GM12892 (cell line): ENCODE measurements at regions not wholly inside any gene's neighbourhood (a gene's known extent, or its start where the extent isn't known, plus 50 kb on each side); places are given as distances from the start of the nearest gene placed in this dataset.
"Not testable (repeated sequence)": the region's sequence is repeated elsewhere in the genome, so short reads cannot be mapped to it uniquely, and the experiment has no call there.

ENCODE experiments used
- DNase-seq: peaks from one replicate; pipeline ENCODE4 v3.0.0; 2011; ENCODE audit not compliant: insufficient read length
- FAIRE-seq: peaks from 2 replicates; lab custom pipeline; 2011; peaks lifted over from hg19 to GRCh38; lab: Jason Lieb, UNC
- POLR2A ChIP-seq: IDR thresholded peaks from 2 replicates; pipeline ENCODE4 v1.6.1; 2011; ENCODE audit warnings: low read depth, low read length, control low read depth
- POLR2AphosphoS5 ChIP-seq: IDR thresholded peaks from 2 replicates; pipeline ENCODE4 v1.6.1; 2011; ENCODE audit warnings: low read depth, low read length, control low read depth
- TAF1 ChIP-seq: IDR thresholded peaks from 2 replicates; pipeline ENCODE4 v1.6.1; 2011; ENCODE audit warnings: low read depth, mild to moderate bottlenecking, control low read depth, low read length, borderline replicate concordance

DNA sequence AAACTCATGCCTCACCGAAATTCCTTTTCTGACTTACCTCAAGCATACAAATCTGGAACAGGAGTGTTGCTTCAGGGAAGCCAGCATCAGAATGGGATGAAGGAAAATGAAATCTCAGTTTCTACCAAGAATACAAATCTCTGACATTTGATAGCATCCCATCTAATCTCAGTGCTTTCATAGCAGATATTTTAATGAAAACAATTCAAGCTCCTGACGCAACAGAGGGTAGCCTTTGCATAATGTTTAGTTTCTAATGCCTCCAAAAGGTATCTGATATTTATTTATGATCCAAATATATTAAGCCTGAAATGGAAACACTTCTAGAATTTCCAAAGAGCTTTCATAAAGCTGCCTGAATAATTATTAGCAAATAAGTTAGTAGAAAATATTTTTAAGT is 251.4 kb downstream of the DEPDC1B start:
- DNase-seq (no peak), FAIRE-seq (peak; percentile 9)
- TF ChIP-seq POLR2AphosphoS5: no peak
- TF ChIP-seq TAF1: no peak

DNA sequence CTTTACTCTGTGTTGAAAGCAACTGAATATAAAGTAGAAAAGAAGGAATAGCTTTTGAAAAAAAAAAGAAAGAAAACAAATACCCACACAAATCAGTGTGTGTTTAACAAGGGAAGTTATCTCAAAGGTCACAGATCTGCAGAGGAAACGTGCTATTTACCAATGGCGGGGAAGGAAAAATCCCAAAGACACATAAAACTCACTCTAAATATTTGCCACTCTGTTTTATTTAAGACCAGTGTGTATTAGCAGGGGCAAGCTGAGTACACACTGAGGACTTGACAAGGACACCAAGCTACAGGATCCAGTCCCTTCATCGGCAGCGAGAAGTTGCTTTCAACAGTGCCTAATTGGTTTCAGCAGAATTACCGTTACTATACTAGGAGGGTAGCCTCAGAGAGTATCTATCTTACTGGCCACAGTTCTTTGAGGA is 252.5 kb downstream of the DEPDC1B start:
- TF ChIP-seq POLR2AphosphoS5 (no peak), POLR2A (no peak), TAF1 (no peak)
- no peak for FAIRE-seq
- DNase-seq: no peak

DNA sequence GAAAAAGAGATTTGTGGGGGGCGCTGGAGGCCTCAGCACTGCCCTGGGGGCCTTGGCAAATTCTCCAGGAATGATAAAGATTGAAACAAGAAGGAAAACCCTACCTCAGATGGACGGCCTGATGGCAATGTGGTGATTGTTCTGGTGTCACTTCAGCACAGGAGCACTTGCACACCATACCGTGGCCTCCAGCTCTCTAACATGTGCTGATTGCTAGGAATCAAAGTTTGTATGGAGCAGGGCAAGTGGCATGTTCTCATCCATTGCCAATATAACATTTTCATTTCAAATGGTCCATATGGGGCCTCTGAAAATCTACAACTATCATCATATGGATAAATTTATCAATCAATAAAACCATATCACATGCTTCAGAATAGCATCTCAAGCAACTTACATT is 253.0 kb downstream of the DEPDC1B start:
- TF ChIP-seq POLR2A (no peak), TAF1 (no peak), POLR2AphosphoS5 (no peak)
- FAIRE-seq: peak; percentile 62
- no peak for DNase-seq

DNA sequence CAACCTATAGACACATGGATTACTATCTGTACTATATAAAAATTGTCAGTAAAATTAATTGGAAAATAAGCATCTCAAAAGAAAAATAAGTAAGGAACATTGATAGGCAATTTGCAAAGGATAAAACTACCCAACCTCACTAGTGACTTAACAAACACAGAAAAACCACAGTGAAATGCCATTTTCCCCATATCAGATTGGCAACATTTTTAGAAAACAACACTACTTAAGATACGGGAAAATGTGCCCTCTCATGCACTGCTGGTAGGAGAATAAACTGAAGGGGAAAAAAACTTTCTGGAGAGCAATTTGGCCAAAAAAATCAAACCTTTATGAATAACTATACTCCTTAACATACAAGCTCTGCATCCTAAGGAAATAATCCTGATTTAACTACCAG is 254.0 kb downstream of the DEPDC1B start:
- no peak for FAIRE-seq
- TF ChIP-seq TAF1 (no peak), POLR2A (no peak)
- DNase-seq: no peak

DNA sequence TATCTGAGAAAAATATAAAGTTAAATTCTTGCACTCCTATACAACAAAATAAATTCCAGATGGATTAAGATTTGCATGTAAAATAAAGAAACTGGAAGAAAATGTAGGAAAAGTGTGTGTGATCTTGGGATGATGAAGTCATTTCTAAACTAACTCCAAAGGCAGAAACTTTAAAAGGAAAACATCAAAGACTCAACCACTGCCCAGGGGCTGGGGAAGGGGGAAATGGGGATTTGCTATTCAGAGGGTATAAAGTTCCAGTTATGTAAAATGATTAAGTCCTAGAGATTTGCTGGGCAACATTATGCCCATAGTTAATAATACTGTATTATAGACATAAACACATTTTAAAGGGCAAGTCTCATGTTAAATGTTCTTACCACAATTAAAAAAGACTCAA is 254.5 kb downstream of the DEPDC1B start:
- FAIRE-seq (no peak), DNase-seq (no peak)
- TF ChIP-seq TAF1: no peak
- no peak for TF ChIP-seq POLR2A
- TF ChIP-seq POLR2AphosphoS5: no peak

DNA sequence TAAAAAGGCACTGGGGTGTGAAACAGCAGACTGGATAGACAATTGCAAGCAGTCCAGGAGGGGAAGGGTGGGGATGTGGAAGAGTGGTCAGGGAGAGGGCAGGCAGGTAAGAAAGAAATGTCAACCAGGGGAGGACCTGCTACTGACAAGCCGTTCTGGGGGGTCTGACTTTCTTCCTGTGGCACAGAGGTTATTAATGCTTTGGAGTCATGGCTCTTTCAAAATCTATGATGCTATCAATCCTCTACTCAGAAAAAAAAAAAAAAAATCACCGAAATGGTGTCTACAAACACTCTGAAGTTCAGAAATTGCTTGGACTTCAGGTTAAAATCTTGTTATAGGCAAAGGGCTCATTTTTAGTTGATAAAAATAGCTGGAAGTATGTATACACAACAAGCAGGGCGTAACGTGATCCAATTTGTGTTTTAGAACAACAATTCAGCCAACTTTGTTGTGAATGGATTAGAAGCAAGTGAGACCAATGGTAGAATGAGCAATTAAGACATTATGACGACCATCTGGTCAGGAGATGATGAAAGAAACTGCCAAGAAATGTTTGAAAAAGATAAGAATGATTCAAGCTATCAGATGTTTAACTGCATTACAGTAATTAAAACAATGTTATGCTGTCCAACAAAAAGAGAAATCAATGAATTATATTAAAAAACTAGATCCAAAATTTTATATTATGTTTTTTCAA is 255.2 kb downstream of the DEPDC1B start:
- TF ChIP-seq TAF1 (no peak), POLR2A (no peak), POLR2AphosphoS5 (no peak)
- FAIRE-seq: no peak
- DNase-seq: no peak

DNA sequence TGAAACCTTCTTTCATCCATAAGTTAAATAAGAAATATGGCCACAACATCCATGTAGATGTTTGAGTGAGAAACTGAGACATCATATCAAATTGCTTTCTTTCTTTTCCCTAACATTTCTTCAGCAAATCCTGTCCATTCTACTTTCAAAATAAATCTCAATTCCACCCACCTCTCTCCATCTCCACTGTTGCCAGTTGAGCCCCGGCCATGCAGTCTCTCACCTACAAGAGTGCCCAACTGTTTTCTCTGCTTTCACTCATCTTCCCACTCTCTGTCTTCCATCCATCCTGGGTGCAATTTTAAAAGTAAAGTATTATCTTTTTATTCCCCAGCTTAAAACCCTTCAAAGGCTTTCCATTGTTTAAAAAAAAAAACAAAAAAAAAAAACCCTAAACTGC is 260.4 kb downstream of the DEPDC1B start:
- TF ChIP-seq TAF1 (no peak), POLR2A (no peak), POLR2AphosphoS5 (no peak)
- DNase-seq (no peak), FAIRE-seq (no peak)

DNA sequence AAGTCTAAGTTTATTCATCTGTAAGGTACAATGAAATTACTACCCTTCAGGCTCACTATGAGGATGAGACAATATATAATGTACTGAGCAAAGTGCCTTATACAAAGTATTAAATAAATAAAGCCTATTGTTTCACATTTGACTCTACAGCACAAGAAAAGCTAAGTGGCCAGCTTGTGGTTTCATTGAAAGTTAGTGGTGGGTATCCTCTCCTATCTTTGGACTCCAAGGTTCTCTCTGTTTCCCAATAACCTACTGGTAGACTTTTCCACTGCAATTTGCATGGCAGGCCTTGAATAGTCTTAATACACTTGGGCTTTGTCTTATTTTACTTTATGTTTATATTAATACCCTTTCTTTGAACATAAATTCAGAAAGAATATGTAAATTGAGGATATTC is 262.7 kb downstream of the DEPDC1B start:
- DNase-seq: no peak
- TF ChIP-seq TAF1: no peak
- no peak for TF ChIP-seq POLR2AphosphoS5
- TF ChIP-seq POLR2A: no peak
- no peak for FAIRE-seq

DNA sequence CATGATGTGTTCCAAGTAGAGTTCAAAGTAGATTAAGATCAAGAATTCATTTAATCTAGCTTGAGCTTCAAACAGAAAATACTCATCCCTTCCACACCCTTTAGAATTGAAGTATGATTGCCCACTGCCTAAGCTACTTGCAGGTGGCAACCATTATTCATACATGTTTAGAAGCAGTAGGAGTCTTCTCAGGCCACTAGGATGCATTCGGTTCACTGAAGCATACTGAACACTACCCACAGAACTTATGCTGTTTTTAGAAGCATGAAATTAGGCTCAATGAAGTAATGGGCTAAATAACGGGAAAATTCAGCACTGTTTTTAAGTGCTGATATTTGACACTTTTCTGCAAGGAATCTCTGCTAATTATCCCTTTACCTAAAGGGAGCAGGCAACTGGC is 263.4 kb downstream of the DEPDC1B start:
- peak; percentile 78 for FAIRE-seq
- no peak for TF ChIP-seq POLR2A
- TF ChIP-seq POLR2AphosphoS5: no peak
- no peak for TF ChIP-seq TAF1
- no peak for DNase-seq

DNA sequence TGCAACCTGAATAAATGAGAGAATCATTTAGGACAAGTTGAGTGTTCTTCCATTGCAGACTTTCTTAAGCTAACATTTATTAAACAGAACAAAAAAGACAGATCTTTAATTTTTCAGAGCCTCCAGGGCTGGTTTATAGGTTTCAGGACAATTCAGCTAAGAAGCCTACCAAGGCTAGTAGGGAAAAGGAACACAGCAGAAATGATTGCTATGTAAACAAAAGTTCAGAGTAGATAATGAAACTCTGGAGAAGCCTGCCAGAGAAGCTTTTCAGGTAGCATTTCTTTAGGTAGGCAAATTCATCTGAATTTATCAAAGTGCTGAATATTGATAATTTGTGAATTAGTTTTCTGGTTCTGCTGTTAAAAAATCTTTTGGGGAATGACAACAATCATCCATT is 264.2 kb downstream of the DEPDC1B start:
- no peak for DNase-seq
- FAIRE-seq: no peak
- TF ChIP-seq TAF1 (no peak), POLR2A (no peak), POLR2AphosphoS5 (no peak)

DNA sequence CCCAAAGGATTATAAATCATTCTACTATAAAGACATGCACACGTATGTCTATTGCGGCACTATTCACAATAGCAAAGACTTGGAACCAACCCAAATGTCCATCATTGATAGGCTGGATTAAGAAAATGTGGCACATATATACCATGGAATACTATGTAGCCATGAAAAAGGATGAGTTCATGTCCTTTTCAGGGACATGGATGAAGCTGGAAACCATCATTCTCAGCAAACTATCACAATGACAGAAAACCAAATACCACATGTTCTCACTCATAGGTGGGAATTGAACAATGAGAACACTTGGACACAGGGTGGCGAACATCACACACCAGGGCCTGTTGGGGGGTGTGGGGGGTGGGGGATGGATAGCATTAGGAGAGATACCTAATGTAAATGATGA is 273.8 kb downstream of the DEPDC1B start:
- FAIRE-seq, DNase-seq: not testable (repeated sequence)

DNA sequence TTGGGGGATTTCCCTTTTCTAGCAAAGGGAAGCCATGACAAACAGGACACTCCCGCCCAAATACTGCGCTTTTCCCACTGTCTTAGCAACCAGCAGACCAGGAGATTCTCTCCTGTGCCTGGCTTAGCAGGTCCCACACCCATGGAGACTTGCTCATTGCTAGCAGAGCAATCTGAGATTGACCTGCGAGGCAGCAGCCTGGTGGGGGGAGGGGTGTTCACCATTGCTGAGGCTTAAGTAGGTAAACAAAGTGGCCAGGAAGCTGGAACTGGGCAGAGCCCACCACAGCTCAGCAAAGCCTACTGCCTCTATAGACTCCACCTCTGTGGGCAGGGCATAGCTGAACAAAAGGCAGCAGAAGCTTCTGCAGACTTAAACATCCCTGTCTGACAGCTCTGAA is 279.2 kb downstream of the DEPDC1B start:
- FAIRE-seq, DNase-seq: not testable (repeated sequence)

DNA sequence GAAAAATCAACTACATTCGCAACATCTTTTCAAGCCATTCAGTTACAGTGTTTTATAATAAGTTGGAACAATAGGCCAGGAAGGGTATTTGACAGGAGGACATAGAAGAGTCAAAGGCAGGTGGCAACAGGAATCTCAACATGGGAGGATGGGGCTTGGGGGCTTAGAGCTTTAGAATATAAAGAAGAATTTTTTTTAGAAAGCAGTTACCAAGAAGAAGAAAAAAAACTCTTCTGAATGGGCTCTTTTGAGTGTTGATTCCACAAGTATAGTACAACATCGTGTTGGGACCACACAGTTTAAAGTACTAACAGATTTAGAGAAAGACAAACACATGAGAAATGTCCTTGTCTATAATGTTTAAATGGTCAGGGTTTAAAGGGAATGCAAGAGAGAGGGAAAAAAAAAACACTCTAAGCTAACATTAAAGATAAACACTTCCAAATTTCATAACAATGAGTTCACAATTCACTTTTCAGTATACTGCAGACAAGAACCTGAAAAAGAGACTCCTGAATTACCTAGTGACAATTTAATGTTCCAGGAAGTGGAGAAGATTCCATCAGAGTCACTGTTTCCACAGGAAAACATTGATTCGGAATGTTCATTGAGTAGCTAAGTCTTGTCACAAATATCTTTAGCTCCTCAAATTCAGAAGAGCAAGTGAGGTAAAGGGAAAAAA is 282.3 kb downstream of the DEPDC1B start:
- DNase-seq (no peak), FAIRE-seq (no peak)
- TF ChIP-seq POLR2AphosphoS5 (no peak), TAF1 (no peak), POLR2A (no peak)
